Amniotic epithelial cell (primary cell): ENCODE measurements at regions not wholly inside any gene's neighbourhood (a gene's known extent, or its start where the extent isn't known, plus 50 kb on each side); places are given as distances from the start of the nearest gene placed in this dataset.
"Not testable (repeated sequence)": the region's sequence is repeated elsewhere in the genome, so short reads cannot be mapped to it uniquely, and the experiment has no call there.

Experiments
- DNase-seq: peaks from one replicate; pipeline ENCODE4 v3.0.0-alpha.2; 2010; ENCODE audit warnings: low read depth

GRCh38 chrX:82732861-82733260, 775.2 kb upstream of the POU3F4 start:
- no peak for DNase-seq

- DNase-seq, result no peak
Observed at GRCh38 chrX:82734140-82734539, 774.0 kb upstream of the POU3F4 start.

- DNase-seq, result not testable (repeated sequence)
Observed at GRCh38 chrX:82738313-82738712, 769.8 kb upstream of the POU3F4 start.

GRCh38 chrX:82742351-82742750, 765.7 kb upstream of the POU3F4 start:
- no peak for DNase-seq

- DNase-seq, result not testable (repeated sequence)
Observed at GRCh38 chrX:82745725-82746124, 762.4 kb upstream of the POU3F4 start.

GRCh38 chrX:82748906-82749505, 759.1 kb upstream of the POU3F4 start:
- DNase-seq, result no peak

GRCh38 chrX:82756272-82756671, 751.8 kb upstream of the POU3F4 start:
- DNase-seq, result no peak

GRCh38 chrX:82757614-82758013, 750.5 kb upstream of the POU3F4 start:
- peak; percentile 3 for DNase-seq

GRCh38 chrX:82764521-82764920, 743.6 kb upstream of the POU3F4 start:
- no peak for DNase-seq

GRCh38 chrX:82765811-82766210, 742.3 kb upstream of the POU3F4 start:
- no peak for DNase-seq

GRCh38 chrX:82775426-82775825, 732.7 kb upstream of the POU3F4 start:
- no peak for DNase-seq

GRCh38 chrX:82782014-82782413, 726.1 kb upstream of the POU3F4 start:
- DNase-seq, result no peak

- not testable (repeated sequence) for DNase-seq
Observed at GRCh38 chrX:82812902-82813301, 695.2 kb upstream of the POU3F4 start.

- peak; percentile 34 for DNase-seq
Observed at GRCh38 chrX:82813671-82814078, 694.4 kb upstream of the POU3F4 start.

GRCh38 chrX:82816001-82816400, 692.1 kb upstream of the POU3F4 start:
- no peak for DNase-seq

- no peak for DNase-seq
Observed at GRCh38 chrX:82816562-82816961, 691.5 kb upstream of the POU3F4 start.

- no peak for DNase-seq
Observed at GRCh38 chrX:82842286-82842685, 665.8 kb upstream of the POU3F4 start.

GRCh38 chrX:82848111-82848510, 660.0 kb upstream of the POU3F4 start:
- no peak for DNase-seq
